ENCODE measurements at regions not wholly inside any gene's neighbourhood (a gene's known extent, or its start where the extent isn't known, plus 50 kb on each side); places are given as distances from the start of the nearest gene placed in this dataset.

GRCh38 chr11:104738208-104738607 lies 160.1 kb downstream of the CASP12 start:
- DNase-seq (ENCODE audit: low read depth) = no peak

GRCh38 chr11:104736502-104736901 lies 161.8 kb downstream of the CASP12 start:
- H3K4me3 ChIP-seq (ENCODE audit: low read length) = no peak overlapping the region
- DNase-seq (ENCODE audit: low read depth) = no peak
- TF ChIP-seq, protein P1, sequence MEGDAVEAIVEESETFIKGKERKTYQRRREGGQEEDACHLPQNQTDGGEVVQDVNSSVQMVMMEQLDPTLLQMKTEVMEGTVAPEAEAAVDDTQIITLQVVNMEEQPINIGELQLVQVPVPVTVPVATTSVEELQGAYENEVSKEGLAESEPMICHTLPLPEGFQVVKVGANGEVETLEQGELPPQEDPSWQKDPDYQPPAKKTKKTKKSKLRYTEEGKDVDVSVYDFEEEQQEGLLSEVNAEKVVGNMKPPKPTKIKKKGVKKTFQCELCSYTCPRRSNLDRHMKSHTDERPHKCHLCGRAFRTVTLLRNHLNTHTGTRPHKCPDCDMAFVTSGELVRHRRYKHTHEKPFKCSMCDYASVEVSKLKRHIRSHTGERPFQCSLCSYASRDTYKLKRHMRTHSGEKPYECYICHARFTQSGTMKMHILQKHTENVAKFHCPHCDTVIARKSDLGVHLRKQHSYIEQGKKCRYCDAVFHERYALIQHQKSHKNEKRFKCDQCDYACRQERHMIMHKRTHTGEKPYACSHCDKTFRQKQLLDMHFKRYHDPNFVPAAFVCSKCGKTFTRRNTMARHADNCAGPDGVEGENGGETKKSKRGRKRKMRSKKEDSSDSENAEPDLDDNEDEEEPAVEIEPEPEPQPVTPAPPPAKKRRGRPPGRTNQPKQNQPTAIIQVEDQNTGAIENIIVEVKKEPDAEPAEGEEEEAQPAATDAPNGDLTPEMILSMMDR (IDR thresholded peaks at IDR 0.05; ENCODE audit: insufficient read depth, low read depth, low read length, missing control alignments) = no peak

More at GRCh38 chr11:104738208-104738607, 160.1 kb downstream of the CASP12 start:
- H3K4me3 ChIP-seq (ENCODE audit: low read length) = no peak overlapping the region
- TF ChIP-seq, protein P1 (IDR thresholded peaks at IDR 0.05; ENCODE audit: insufficient read depth, low read depth, low read length, missing control alignments) = no peak

DNA sequence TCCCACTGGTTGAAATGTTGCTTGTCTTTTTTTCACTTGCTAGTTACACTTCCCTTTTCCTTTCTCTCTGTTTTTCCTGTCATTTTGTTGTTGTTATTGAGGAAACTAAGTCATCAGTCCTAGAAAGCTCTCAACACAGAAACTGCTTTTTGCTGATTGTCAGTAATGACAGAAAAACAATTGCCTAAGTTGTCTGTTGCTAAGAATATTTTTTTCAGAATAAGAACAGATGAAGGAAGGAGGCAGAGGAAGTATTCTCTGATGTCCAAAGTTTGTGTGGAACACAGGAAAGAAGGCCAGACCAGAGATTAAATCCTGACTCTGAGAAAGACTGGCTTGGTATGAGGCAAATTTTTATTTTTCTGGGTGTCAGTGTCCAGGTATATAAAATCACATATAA lies 163.3 kb downstream of the CASP12 start:
- TF ChIP-seq, protein P1 (IDR thresholded peaks at IDR 0.05; ENCODE audit: insufficient read depth, low read depth, low read length, missing control alignments) = no peak
- no peak overlapping the region for H3K4me3 ChIP-seq (ENCODE audit: low read length)
- DNase-seq (ENCODE audit: low read depth) = no peak

GRCh38 chr11:104731890-104732289 lies 166.4 kb downstream of the CASP12 start:
- no peak for DNase-seq (ENCODE audit: low read depth)
- H3K4me3 ChIP-seq (ENCODE audit: low read length) = no peak overlapping the region
- TF ChIP-seq, protein P1 (IDR thresholded peaks at IDR 0.05; ENCODE audit: insufficient read depth, low read depth, low read length, missing control alignments) = no peak

GRCh38 chr11:104728927-104729326 lies 169.3 kb downstream of the CASP12 start:
- no peak overlapping the region for H3K4me3 ChIP-seq (ENCODE audit: low read length)
- DNase-seq (ENCODE audit: low read depth) = no peak
- TF ChIP-seq, protein P1 (IDR thresholded peaks at IDR 0.05; ENCODE audit: insufficient read depth, low read depth, low read length, missing control alignments) = no peak

DNA sequence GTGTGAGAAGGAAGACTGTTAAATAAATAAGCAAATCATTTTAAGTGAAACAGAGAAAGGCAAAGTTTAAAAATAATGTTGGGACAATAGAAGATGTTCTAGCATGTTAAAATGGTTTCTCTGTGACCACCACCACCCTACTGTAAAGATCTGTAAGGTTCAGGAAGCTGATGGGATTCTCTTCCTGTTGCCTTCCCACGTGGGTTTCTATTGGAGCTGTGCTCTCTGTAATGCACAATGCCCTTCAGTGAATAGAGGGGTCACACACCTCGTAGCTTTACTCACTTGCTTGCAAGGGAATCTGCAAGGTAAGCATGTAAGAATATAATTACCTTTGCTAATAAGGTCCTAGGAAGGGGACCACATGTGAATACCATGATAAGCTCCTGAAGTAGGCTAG lies 170.5 kb downstream of the CASP12 start:
- no peak for DNase-seq (ENCODE audit: low read depth)
- TF ChIP-seq, protein P1 (IDR thresholded peaks at IDR 0.05; ENCODE audit: insufficient read depth, low read depth, low read length, missing control alignments) = no peak
- H3K4me3 ChIP-seq (ENCODE audit: low read length) = no peak overlapping the region

DNA sequence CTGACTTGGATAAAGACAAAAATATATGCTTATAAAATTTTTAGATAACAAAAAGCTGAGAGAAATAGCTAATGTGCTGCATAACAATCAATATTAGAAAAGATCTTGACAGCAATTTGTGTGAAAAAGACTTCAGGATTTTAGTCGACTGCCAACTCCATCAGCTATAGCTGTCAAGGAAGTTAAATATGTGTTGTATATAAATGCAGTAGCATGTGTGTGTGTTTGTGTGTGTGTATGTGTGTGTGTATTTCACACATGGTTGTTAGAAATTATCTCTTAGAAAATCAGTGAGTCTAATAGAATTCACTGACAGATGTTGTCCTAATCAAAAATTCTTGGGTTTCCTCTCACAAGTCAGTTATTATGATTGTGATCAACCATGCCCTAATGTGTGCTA lies 171.2 kb downstream of the CASP12 start:
- DNase-seq (ENCODE audit: low read depth) = no peak
- TF ChIP-seq, protein P1 (IDR thresholded peaks at IDR 0.05; ENCODE audit: insufficient read depth, low read depth, low read length, missing control alignments) = no peak
- H3K4me3 ChIP-seq (ENCODE audit: low read length) = no peak overlapping the region
